ENCODE measurements at regions not wholly inside any gene's neighbourhood (a gene's known extent, or its start where the extent isn't known, plus 50 kb on each side); places are given as distances from the start of the nearest gene placed in this dataset.

GRCh38 chr4:32258986-32259385 is 1538.8 kb downstream of the PCDH7 start:
- no peak overlapping the region for H3K27ac ChIP-seq (ENCODE audit: low read depth, low read length)
- H3K9ac ChIP-seq (ENCODE audit: low read length): no peak overlapping the region
- no peaks in the 10 kb centered on the region for H3K27me3 ChIP-seq (ENCODE audit: insufficient read depth, low read length)
- H3K36me3 ChIP-seq (ENCODE audit: control insufficient read depth in 1 of 2, insufficient read depth in 2 of 2, low read length in 2 of 2): no peaks in the 10 kb centered on the region
- TF ChIP-seq TCF7L2 (IDR thresholded peaks at IDR 0.05; ENCODE audit: borderline replicate concordance, extremely low read depth, insufficient read depth, insufficient read length) (no peak), MAX (IDR thresholded peaks at IDR 0.05) (no peak), SIN3A (IDR thresholded peaks at IDR 0.05; ENCODE audit: low read depth) (no peak), YY1 (IDR thresholded peaks at IDR 0.05; ENCODE audit: extremely low read depth, insufficient replicate concordance, low read depth, low read length) (no peak), CEBPB (IDR thresholded peaks at IDR 0.05; ENCODE audit: low read depth) (no peak), POLR2A (IDR thresholded peaks at IDR 0.05; ENCODE audit: borderline replicate concordance, extremely low read depth, insufficient read depth, insufficient read length) (no peak)
- no peaks in the 10 kb centered on the region for H3K79me2 ChIP-seq (ENCODE audit: insufficient read depth, low read length)
- H3K9me2 ChIP-seq (ENCODE audit: insufficient read depth): no peaks in the 10 kb centered on the region; the same call in 1 of the 2 replicates
- no peak for DNase-seq (ENCODE audit: low read depth, low spot score)
- H4K20me1 ChIP-seq (ENCODE audit: insufficient read depth): no peaks in the 10 kb centered on the region
- no peaks in the 10 kb centered on the region for H3K4me1 ChIP-seq (ENCODE audit: control insufficient read depth in 1 of 2, insufficient read depth in 2 of 2, low read length in 2 of 2)
- ChIA-PET CTCF (no interaction called here), POLR2A (no interaction called here), RAD21 (ENCODE audit: low non-redundant PET in 1 of 2, low total read pairs in 2 of 2, uncharacterized antibody in 2 of 2, unreplicated experiment in 2 of 2) (no interaction called here)
- BruUV-seq (replicated peaks): no TSS peak
- intact Hi-C loops (cut with micrococcal nuclease): no loop called here
- ATAC-seq: no peak
- H2AFZ ChIP-seq (ENCODE audit: low read depth, low read length, poor library complexity, severe bottlenecking): no peak overlapping the region
- H3K4me2 ChIP-seq (ENCODE audit: low read length): no peak overlapping the region
- no peaks in the 10 kb centered on the region for H3K9me3 ChIP-seq (ENCODE audit: control insufficient read depth in 1 of 2, insufficient read depth in 1 of 2, low read depth in 1 of 2, low read length in 2 of 2)
- no peak overlapping the region for H3K4me3 ChIP-seq (replicated peaks in 1 of 2; ENCODE audit: low read depth in 1 of 2, low read length in 2 of 2)

GRCh38 chr4:32261196-32261595 is 1541.0 kb downstream of the PCDH7 start:
- Histone ChIP-seq H3K9me3 (ENCODE audit: control insufficient read depth in 1 of 2, insufficient read depth in 1 of 2, low read depth in 1 of 2, low read length in 2 of 2) (no peaks in the 10 kb centered on the region), H3K4me2 (ENCODE audit: low read length) (no peak overlapping the region), H3K79me2 (ENCODE audit: insufficient read depth, low read length) (no peaks in the 10 kb centered on the region), H3K4me3 (replicated peaks in 1 of 2; ENCODE audit: low read depth in 1 of 2, low read length in 2 of 2) (no peak overlapping the region), H3K4me1 (ENCODE audit: control insufficient read depth in 1 of 2, insufficient read depth in 2 of 2, low read length in 2 of 2) (no peaks in the 10 kb centered on the region), H3K36me3 (ENCODE audit: control insufficient read depth in 1 of 2, insufficient read depth in 2 of 2, low read length in 2 of 2) (no peaks in the 10 kb centered on the region), H4K20me1 (ENCODE audit: insufficient read depth) (no peaks in the 10 kb centered on the region), H3K27me3 (ENCODE audit: insufficient read depth, low read length) (no peaks in the 10 kb centered on the region), H3K27ac (ENCODE audit: low read depth, low read length) (no peak overlapping the region), H2AFZ (ENCODE audit: low read depth, low read length, poor library complexity, severe bottlenecking) (no peak overlapping the region), H3K9me2 (ENCODE audit: insufficient read depth) (no peaks in the 10 kb centered on the region), H3K9ac (ENCODE audit: low read length) (no peak overlapping the region)
- ChIA-PET POLR2A (no interaction called here), RAD21 (ENCODE audit: low non-redundant PET in 1 of 2, low total read pairs in 2 of 2, uncharacterized antibody in 2 of 2, unreplicated experiment in 2 of 2) (no interaction called here), CTCF (no interaction called here)
- ATAC-seq (no peak), DNase-seq (ENCODE audit: low read depth, low spot score) (no peak)
- intact Hi-C loops (cut with micrococcal nuclease): no loop called here
- BruUV-seq (replicated peaks): no TSS peak
- no peak for TF ChIP-seq ZNF274 (IDR thresholded peaks at IDR 0.05; ENCODE audit: low read depth, low read length)
- TF ChIP-seq SRF (IDR thresholded peaks at IDR 0.05; ENCODE audit: low read depth): no peak
- TF ChIP-seq EZH2 (IDR thresholded peaks at IDR 0.05): no peak
- no peak for TF ChIP-seq SP1 (IDR thresholded peaks at IDR 0.05; ENCODE audit: low read depth)
- no peak for TF ChIP-seq JUND (IDR thresholded peaks at IDR 0.05)
- no peak for TF ChIP-seq POLR2A (IDR thresholded peaks at IDR 0.05; ENCODE audit: borderline replicate concordance, extremely low read depth, insufficient read depth, insufficient read length)
- TF ChIP-seq, protein P1, sequence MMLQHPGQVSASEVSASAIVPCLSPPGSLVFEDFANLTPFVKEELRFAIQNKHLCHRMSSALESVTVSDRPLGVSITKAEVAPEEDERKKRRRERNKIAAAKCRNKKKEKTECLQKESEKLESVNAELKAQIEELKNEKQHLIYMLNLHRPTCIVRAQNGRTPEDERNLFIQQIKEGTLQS (IDR thresholded peaks at IDR 0.05): no peak
- TF ChIP-seq TCF7L2 (IDR thresholded peaks at IDR 0.05; ENCODE audit: borderline replicate concordance, extremely low read depth, insufficient read depth, insufficient read length): no peak
- no peak for TF ChIP-seq POLR2AphosphoS5 (IDR thresholded peaks at IDR 0.05; ENCODE audit: low read depth, low read length)
- TF ChIP-seq, protein P2, sequence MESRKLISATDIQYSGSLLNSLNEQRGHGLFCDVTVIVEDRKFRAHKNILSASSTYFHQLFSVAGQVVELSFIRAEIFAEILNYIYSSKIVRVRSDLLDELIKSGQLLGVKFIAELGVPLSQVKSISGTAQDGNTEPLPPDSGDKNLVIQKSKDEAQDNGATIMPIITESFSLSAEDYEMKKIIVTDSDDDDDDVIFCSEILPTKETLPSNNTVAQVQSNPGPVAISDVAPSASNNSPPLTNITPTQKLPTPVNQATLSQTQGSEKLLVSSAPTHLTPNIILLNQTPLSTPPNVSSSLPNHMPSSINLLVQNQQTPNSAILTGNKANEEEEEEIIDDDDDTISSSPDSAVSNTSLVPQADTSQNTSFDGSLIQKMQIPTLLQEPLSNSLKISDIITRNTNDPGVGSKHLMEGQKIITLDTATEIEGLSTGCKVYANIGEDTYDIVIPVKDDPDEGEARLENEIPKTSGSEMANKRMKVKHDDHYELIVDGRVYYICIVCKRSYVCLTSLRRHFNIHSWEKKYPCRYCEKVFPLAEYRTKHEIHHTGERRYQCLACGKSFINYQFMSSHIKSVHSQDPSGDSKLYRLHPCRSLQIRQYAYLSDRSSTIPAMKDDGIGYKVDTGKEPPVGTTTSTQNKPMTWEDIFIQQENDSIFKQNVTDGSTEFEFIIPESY (IDR thresholded peaks at IDR 0.05; ENCODE audit: extremely low read depth, insufficient replicate concordance, low read length): no peak
- TF ChIP-seq, protein P3, sequence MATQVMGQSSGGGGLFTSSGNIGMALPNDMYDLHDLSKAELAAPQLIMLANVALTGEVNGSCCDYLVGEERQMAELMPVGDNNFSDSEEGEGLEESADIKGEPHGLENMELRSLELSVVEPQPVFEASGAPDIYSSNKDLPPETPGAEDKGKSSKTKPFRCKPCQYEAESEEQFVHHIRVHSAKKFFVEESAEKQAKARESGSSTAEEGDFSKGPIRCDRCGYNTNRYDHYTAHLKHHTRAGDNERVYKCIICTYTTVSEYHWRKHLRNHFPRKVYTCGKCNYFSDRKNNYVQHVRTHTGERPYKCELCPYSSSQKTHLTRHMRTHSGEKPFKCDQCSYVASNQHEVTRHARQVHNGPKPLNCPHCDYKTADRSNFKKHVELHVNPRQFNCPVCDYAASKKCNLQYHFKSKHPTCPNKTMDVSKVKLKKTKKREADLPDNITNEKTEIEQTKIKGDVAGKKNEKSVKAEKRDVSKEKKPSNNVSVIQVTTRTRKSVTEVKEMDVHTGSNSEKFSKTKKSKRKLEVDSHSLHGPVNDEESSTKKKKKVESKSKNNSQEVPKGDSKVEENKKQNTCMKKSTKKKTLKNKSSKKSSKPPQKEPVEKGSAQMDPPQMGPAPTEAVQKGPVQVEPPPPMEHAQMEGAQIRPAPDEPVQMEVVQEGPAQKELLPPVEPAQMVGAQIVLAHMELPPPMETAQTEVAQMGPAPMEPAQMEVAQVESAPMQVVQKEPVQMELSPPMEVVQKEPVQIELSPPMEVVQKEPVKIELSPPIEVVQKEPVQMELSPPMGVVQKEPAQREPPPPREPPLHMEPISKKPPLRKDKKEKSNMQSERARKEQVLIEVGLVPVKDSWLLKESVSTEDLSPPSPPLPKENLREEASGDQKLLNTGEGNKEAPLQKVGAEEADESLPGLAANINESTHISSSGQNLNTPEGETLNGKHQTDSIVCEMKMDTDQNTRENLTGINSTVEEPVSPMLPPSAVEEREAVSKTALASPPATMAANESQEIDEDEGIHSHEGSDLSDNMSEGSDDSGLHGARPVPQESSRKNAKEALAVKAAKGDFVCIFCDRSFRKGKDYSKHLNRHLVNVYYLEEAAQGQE (IDR thresholded peaks at IDR 0.05; ENCODE audit: low read depth): no peak
- no peak for TF ChIP-seq EZH2phosphoT487 (IDR thresholded peaks at IDR 0.05; ENCODE audit: borderline replicate concordance)

Data from HCT116 (cell line).